ENCODE measurements at regions not wholly inside any gene's neighbourhood (a gene's known extent, or its start where the extent isn't known, plus 50 kb on each side); places are given as distances from the start of the nearest gene placed in this dataset.

DNA sequence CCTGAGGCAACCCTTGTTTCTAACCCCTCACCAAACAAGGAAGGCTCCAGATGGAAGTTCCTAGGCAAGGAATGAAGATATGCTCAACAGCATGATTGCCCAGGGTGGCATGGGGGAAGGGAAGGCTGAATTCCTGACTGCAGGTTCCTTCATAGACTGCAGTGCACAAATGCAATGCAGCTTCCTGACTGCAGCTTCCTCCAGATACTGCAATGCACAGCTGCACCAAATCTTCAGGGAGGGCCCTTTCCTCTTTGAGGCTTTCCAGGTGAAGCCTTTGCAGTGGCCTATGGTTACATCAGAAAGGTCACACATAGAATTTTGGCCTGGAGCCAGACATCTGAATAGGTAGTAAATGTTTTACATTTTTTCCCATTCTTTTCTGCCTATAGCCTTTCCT, 58.8 kb upstream of the DYNAP start:
- DNase-seq (ENCODE audit: low spot score): no peak

DNA sequence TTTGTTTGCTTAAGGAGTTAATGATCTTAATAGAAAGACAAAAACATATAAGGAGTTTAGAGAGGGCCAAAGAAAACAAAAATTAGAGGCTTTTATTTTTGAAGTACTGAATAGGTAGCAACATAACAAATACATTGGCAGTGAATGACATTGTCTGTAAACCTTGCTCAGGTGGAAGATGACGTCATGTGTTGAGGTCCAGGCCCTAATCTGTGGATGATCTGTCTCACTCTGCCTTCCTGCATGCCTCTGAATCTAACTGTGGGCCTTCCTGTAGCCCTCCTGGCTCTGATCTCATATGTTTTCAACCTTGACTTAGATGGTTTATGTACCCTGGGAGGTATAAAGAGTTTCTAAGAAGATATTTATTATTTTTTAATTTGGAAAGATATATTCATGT, 58.1 kb upstream of the DYNAP start:
- no peak for DNase-seq (ENCODE audit: low spot score)

Measured in H4 (cell line).